ENCODE measurements at regions not wholly inside any gene's neighbourhood (a gene's known extent, or its start where the extent isn't known, plus 50 kb on each side); places are given as distances from the start of the nearest gene placed in this dataset.

DNA sequence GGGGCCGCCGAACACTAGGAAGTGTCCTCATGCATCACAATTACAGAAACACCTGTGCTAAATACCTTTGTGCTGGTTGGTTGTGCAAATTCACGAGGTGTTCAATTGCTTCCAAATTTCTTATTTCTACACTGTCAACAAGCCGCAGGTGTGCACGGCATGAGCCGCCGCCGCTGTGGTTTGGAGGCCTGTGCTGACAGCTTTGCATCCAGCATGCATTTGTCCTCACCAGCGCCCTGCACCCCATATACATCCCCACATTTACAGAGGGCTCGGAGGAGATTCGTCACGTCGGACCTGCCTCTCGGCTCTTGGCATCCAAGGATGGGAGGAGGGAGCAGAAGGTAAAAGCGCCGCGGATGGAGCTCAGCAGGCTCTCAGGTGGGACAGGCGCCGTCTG, 305.3 kb upstream of the MKI67 start:
- no peak for DNase-seq

- no peak for DNase-seq
Measured at GRCh38 chr10:128432011-128432410, 305.8 kb upstream of the MKI67 start.

DNA sequence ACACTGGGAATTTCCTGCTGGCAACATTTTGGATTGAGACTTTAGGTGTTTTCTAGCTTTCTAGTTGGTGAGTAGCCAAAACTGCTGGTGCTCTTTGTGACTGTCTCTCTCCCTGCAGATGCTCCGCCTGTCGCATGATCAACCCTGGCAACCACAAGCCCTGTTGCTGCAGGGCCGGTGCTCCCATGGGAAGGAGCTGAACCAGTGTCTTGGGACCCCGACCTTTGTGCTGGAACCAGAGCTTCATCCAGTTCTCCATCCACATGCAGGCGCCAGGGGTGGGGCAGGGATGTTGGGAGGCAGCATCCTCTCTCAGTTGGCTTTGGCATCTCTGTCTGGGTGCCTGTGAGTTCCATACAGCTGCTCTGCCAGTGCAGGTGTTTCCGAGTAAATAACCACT, 306.2 kb upstream of the MKI67 start:
- DNase-seq = no peak

DNA sequence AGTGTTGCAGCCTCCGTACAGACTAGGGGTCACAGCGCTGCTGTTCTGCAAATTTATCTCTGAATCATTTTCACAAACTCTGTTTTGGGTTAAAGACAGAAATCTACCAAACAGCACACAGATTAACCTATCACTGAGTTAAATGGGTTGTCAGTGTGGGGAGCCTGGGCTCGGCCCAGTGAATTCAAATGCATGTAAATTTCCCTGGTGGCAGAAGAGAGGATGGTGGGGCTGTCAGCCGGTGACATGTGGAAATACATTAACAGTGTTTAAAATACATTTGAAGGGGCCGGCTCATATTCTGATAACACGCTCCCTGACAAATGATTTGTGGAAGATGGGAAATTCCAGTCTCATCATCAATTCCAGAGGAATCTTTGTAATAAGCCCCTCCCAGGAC, 309.6 kb upstream of the MKI67 start:
- no peak for DNase-seq

DNA sequence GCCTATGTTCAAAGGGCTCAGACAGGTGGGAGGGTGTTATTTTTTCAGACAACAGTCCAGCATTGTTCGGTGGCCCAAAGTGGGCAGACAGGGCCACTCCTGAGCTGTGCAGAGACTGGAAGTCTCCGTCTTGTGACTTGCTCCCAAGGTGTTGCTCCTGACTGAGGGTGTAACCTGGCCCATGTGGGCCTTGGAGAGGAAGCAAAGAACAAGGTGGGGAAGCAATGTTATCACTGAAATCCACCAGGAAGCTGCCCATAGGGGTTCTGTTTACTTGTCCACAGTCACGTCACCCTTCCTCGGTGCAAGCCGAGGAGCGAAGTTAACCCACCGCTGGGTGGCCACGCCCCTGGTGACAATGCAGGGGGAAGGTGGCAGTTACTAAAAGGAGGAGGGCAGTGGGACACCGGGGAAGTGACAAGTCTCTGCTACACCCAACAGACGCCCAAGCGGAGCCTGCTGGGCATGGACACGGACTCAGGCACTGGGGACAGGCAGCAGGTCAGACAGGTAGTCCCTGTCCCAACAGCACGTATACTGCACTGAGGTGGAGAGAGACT, 311.6 kb upstream of the MKI67 start:
- no peak for DNase-seq

- DNase-seq = no peak
Measured at GRCh38 chr10:128438417-128439063, 312.3 kb upstream of the MKI67 start.

- DNase-seq = no peak
Measured at GRCh38 chr10:128440513-128441160, 314.4 kb upstream of the MKI67 start.

DNA sequence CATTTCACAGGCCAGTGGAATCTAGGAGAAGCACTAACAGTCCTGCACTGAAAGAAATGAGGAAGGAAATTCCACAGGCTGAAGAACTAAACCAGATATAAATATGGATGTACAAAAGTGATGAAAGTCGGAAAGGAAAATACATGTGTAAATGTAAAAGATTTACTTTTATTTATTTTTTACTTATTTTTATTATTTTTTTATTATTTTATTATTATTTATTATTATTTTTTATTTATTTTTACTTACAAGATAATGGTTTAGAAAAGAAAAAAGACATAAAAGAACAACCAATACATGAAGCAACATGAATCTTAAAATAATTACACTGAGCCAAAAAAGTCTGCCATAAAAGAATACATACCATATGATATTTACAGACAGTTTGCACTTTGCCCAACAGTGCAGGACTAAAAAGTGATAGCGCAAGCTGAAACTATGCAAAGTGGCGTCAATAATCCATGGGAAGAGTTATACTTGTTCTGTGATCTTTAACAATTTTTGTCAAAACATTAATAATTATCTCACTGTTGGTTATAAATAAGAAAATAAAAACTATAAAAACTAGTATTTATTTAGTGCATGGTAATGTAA, 317.8 kb upstream of the MKI67 start:
- no peak for DNase-seq

DNA sequence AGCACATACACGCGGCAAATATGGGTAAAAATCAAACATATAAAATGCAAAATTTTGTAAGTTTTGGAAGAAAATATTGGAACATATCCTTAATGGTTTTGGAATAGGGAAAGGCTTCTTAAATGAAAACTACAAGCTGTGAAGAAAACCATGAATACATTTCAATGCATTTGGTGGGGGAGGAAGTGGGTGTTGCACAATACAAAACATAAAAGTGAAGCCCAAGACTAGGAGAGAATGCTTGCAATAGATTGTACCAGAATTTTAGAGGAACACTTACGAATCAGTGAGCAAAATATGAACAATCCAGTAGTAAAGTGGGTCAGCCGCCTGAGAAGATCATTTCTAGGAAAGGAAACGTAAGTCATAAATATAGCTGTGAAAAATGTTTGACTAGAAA, 322.6 kb upstream of the MKI67 start:
- no peak for DNase-seq

GRCh38 chr10:128451879-128452278, 325.7 kb upstream of the MKI67 start:
- no peak for DNase-seq

DNA sequence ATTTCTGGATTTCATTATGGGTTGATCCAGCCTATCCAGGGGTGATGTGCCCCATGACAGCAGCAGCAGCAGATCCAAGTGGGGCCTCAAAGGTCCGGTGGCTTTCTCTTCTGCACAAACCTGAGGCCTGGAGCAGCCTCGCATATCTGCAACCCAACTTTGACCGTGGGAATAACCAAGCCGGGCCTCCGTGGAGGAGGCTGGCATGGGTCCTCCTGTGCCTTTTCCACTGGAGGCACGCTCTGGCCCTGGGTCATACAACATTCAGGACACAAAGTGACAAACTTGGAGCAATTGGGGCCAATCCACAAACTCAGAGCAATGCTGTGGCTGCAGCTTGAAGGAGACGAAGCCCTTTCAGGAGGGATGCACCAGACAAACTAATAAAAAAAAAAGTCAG, 330.0 kb upstream of the MKI67 start:
- no peak for DNase-seq

DNA sequence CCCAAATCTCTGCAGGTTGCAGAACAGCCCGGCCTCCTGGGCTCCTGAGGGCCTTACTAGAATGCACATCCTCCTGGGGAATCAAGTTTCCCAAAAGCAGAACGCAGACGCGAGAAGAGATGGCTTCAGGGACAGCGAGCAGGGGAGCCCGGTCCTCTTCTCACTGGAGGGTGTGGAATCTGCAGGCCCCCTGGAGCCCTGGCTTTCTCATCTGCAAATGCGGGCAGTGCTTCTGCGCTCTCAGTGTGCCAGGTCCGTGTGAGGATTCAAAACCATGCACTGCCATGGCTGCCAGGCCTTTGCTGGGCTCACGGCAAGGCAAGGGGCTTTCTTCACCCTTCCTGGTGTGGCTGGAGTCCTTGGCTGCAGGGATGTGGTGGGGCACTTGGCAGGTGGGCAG, 330.9 kb upstream of the MKI67 start:
- DNase-seq = no peak

- DNase-seq = no peak
Measured at GRCh38 chr10:128461991-128462390, 335.8 kb upstream of the MKI67 start.

- DNase-seq = no peak
Measured at GRCh38 chr10:128462844-128463243, 336.6 kb upstream of the MKI67 start.

DNA sequence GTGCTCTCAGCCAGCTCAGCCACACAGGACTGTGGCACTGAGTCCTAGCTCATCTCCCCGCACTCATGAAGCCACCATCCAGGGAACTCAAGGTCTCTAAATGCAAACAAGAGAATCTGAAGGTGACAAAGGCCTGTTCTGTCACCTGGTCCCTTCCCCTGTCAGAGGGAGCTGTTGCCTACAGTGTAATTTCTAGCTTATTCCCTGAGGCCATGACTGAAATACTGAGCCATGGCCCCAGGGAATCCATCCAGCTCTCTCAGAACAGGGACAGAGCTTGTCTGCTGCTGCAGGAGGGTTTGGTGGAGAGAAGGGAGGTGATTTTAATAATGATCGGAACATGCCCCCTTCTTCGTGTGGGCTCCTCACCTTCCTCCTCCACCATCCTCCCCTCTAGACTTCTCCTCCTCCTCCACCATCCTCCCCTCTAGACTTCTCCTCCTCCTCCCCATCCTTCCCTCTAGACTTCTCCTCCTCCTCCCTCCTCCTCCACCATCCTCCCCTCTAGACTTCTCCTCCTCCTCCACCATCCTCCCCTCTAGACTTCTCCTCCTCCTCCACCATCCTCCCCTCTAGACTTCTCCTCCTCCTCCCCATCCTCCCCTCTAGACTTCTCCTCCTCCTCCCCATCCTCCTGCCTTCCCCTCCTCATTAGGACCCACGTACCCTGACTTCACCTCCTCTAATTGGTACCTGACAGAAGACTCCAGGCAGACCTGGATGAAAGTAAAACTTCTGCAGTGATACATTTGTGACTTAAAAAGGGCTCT, 338.0 kb upstream of the MKI67 start:
- peak; percentile 39 for DNase-seq

DNA sequence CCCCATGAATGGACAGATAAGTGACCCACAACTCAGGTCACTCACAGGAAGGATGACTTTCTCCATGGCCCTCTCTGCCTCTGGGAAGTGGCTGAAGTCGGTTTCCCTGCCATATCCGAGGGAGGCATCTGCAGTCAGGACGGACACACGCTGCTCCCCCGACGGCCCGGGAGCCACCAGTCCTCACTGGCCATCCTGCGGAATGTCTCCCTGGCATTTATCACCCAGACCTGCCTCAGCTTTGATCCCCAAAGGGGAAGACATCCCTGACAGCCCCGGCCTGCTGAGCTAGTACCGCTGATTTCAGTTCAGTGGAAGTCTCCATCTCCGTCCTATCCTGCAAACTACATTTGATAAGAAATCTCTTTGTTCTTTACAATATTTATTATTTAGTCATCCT, 339.5 kb upstream of the MKI67 start:
- no peak for DNase-seq

- no peak for DNase-seq
Measured at GRCh38 chr10:128466831-128467371, 340.7 kb upstream of the MKI67 start.

DNA sequence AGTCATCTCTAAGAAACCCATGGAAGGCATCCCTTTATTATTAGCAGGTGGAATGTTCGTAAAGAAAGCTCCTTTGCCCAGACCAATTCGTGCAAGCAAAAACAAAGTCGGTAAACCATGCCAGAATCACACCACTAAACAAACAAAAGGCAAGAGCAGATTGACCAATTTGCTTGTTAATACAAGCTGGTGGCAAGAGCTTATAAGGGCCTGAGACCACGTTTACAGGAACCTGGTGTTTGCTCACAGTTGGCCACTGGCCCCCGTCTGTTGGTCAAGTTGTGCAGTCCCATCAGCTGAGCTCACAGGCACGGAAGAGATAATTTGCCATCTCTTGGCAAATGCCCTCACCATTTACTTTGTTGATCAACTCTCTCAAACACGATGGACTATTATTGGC, 342.2 kb upstream of the MKI67 start:
- no peak for DNase-seq

DNA sequence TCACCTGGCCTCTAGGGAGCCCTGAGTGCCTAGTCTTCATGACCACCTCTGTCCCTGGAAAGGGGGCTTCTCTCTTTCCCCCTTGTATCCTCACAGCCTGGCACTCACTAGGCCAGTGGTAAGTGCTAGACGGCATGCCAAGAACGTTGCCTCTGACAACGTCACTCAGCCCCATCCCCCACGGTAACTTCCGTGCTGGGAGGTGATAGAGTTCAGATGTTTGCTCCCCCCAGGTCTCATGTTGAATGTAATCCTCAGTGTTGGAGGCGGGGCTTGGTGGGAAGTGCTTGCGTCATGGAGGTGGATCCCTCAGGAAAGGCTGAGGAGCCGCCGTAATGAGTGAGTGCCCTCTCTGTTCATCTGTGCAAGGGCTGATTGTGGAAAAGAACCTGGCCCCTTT, 343.3 kb upstream of the MKI67 start:
- no peak for DNase-seq

- DNase-seq = no peak
Measured at GRCh38 chr10:128470321-128470965, 344.2 kb upstream of the MKI67 start.

GRCh38 chr10:128471151-128471550, 344.9 kb upstream of the MKI67 start:
- no peak for DNase-seq

GRCh38 chr10:128472196-128472595, 346.0 kb upstream of the MKI67 start:
- DNase-seq = no peak

GRCh38 chr10:128473396-128473795, 347.2 kb upstream of the MKI67 start:
- DNase-seq = no peak

All from EL (cell line).